ENCODE measurements at regions not wholly inside any gene's neighbourhood (a gene's known extent, or its start where the extent isn't known, plus 50 kb on each side); places are given as distances from the start of the nearest gene placed in this dataset.

DNA sequence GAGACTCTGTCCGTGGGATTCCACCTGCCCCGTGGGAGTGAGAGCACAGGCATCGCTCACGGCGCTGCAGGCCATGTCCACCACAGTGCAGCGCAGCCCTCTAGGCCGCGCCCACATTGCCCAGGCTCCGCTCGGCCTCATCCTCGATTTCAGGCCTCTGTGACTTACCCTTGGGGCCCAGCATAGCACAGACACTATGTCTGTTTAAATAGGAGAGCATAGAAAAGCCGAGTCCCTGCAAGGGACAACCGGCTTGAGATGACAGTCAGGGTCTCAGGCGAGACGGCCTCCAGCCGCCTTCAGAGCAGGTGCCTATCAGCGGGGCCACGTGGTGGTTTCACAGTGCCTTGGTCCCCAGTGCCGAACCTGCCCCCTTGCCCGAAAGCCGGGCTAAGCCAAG is 56.9 kb upstream of the POFUT2 start:
- DNase-seq (ENCODE audit: low read depth): no peak
- TF ChIP-seq, protein P1, sequence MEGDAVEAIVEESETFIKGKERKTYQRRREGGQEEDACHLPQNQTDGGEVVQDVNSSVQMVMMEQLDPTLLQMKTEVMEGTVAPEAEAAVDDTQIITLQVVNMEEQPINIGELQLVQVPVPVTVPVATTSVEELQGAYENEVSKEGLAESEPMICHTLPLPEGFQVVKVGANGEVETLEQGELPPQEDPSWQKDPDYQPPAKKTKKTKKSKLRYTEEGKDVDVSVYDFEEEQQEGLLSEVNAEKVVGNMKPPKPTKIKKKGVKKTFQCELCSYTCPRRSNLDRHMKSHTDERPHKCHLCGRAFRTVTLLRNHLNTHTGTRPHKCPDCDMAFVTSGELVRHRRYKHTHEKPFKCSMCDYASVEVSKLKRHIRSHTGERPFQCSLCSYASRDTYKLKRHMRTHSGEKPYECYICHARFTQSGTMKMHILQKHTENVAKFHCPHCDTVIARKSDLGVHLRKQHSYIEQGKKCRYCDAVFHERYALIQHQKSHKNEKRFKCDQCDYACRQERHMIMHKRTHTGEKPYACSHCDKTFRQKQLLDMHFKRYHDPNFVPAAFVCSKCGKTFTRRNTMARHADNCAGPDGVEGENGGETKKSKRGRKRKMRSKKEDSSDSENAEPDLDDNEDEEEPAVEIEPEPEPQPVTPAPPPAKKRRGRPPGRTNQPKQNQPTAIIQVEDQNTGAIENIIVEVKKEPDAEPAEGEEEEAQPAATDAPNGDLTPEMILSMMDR (conservative IDR thresholded peaks at IDR 0.05; ENCODE audit: low read depth, low read length): no peak
- no peak overlapping the region for H3K4me3 ChIP-seq (ENCODE audit: low read length)

DNA sequence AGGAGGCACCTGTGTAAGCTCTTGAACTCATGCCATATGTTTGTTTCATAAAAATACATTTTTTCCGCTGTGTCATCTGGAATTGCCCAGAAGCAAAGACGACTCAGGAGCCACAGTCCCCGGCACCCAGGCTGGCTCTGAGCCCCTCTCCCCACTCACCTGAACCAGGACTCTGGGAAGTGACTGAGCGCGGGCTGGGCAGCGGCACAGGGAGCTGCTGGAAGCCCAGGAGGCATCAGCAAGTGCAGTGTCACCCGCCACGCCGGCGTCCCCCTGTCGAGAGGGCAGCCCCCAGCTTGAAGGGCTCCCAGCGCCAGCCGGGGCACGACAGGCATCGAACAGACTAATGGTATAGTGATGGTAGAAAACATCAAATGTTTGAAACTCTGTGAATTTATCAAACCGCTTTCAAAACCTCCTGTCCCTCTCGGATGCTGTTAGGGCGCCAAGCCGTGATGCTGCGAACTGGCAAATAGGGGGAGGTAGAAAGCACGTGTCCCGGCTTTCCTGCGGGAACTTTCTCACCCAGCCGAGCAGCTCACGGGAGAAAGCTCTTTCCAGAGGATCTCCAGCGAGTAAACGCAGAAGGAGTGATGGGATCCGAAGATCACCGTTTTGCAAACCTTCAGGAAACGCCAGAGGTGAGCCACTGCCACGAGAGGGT is 57.8 kb upstream of the COL18A1 start:
- H3K4me3 ChIP-seq (ENCODE audit: low read length): no peak overlapping the region
- no peak for DNase-seq (ENCODE audit: low read depth)
- TF ChIP-seq, protein P1 (conservative IDR thresholded peaks at IDR 0.05; ENCODE audit: low read depth, low read length): peak; percentile 14

DNA sequence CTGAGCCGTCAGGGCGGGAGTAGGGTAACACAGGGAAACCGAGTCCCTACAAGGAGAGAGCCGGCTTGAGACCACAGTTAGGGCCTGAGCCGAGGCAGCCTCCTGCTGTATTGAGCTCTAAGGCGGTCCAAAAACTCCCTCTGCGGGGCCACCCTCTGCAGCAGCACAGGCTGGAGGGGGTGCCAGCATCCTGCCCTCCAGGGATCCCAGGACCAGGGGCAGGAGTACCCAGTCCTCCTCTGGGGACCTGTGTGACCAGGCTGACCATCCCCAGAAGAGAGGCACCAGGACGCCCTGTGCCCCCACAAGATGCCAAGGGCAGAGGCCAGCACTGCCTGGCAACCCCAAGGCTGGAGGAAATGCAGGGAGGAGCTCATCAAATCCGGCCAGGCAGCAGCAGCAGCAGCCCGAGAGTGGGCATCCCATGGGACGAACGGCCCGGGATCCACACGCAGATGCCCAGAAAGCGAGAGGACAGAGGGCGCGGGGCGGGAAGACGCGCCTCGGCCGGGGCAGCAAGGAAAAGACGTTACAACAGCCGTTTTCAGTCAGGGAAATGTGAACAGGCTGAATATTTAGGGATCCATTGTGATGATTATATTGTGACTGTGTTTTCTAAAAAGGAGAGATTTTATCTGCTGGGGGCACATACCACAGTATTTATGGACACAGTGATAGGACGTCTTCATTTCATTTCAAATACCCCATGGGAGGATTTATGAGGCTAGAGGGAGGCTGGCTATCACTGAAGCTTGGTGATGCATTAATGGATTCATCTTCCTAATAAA is 57.1 kb upstream of the COL18A1 start:
- no peak for DNase-seq (ENCODE audit: low read depth)
- no peak overlapping the region for H3K4me3 ChIP-seq (ENCODE audit: low read length)
- TF ChIP-seq, protein P1 (conservative IDR thresholded peaks at IDR 0.05; ENCODE audit: low read depth, low read length): no peak

DNA sequence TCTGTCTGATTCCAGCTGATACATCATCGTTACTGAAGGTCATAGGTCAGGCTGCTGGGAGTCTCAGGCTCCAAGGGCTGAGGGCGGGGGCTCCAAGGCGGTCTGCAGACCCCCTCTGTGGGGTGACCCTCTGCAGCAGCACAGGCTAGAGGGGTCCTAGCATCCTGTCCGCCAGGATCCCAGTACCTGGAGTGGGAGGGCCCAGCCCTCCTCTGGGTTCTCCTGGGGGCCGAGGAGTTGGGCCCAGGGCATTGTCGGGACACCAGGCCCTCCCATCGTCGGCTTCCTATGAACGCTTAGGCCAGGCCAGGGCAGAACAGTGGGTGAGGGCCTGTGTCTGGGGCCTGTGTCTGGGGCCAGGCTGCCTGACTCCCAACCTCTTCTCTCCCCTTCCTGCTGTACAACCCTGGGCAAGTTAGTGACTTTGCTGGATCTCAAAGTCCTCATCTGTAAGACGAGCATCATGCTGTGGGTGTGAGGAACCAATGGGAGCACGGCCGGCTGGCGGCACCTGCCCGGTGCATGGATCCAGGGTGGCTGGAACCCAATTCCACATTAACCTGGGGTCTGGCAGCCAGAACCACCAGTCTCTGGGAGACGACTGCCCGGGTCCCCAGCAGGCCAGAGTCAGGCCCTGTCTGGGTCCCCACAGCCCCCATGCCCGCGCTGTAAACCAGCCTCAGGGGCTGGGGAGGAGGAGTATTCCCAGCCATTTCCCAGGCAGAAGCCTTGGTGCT is 56.2 kb upstream of the COL18A1 start:
- H3K4me3 ChIP-seq (ENCODE audit: low read length): no peak overlapping the region
- TF ChIP-seq, protein P1 (conservative IDR thresholded peaks at IDR 0.05; ENCODE audit: low read depth, low read length): no peak
- DNase-seq (ENCODE audit: low read depth): no peak

DNA sequence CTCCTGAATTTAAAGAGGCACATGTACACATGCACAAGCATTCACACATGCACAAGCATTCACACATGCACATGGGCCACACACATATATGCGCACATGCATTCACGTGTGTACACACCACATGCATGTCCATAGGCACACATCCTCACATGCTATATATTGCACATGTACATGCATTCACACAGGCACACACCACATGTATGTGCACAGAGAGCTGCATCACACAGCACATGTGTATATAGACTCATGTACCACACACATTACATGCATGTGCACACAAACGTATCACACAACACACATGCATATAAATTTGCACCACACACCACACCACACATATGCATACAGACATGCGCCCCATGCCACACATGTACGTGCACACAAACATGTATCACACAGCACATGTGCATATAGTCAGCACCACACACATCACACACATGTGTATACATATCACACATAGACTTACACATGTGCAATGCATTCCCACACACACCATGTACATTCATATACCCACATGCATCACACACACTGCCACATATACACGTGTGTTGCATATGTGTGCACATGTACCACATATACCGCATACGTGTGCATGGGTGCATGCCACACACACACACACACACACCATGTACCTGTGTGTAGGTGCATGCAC is 54.6 kb upstream of the COL18A1 start:
- no peak for DNase-seq (ENCODE audit: low read depth)
- TF ChIP-seq, protein P1 (conservative IDR thresholded peaks at IDR 0.05; ENCODE audit: low read depth, low read length): no peak
- H3K4me3 ChIP-seq (ENCODE audit: low read length): no peak overlapping the region

DNA sequence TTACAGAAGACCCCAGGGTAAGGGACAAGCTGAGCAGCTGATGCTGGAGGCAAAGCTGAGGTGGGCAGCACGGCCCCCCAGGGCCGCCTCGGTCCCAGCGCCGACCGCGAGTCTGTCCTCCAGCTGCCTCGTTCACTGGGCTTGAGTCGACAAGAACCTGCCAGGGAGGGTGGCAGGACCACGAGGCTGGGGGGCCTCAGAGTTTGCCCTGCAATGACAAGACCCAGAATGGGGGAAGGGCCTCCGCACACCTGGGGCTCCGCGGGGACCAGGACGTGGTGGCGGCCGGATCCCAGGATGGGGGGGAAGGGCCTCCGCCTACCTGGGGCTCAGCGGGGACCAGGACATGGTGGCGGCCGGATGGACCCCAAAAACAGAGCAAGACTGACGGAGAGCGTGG is 53.9 kb upstream of the COL18A1 start:
- no peak for DNase-seq (ENCODE audit: low read depth)

More for the DNA sequence above, 53.9 kb upstream of the COL18A1 start:
- TF ChIP-seq, protein P1 (conservative IDR thresholded peaks at IDR 0.05; ENCODE audit: low read depth, low read length): no peak
- H3K4me3 ChIP-seq (ENCODE audit: low read length): no peak overlapping the region

Data from retinal pigment epithelial cell (primary cell).